GM12892 (cell line): ENCODE measurements at regions not wholly inside any gene's neighbourhood (a gene's known extent, or its start where the extent isn't known, plus 50 kb on each side); places are given as distances from the start of the nearest gene placed in this dataset.

ENCODE experiments used
- POLR2A ChIP-seq: IDR thresholded peaks from 2 replicates; pipeline ENCODE4 v1.6.1; 2011; ENCODE audit warnings: low read depth, low read length, control low read depth
- POLR2AphosphoS5 ChIP-seq: IDR thresholded peaks from 2 replicates; pipeline ENCODE4 v1.6.1; 2011; ENCODE audit warnings: low read depth, low read length, control low read depth
- TAF1 ChIP-seq: IDR thresholded peaks from 2 replicates; pipeline ENCODE4 v1.6.1; 2011; ENCODE audit warnings: low read depth, mild to moderate bottlenecking, control low read depth, low read length, borderline replicate concordance

GRCh38 chr5:93165559-93165958 lies 415.5 kb downstream of the NR2F1-AS1 start:
- TF ChIP-seq TAF1 (no peak), POLR2AphosphoS5 (no peak), POLR2A (no peak)
